ENCODE measurements at regions not wholly inside any gene's neighbourhood (a gene's known extent, or its start where the extent isn't known, plus 50 kb on each side); places are given as distances from the start of the nearest gene placed in this dataset.

DNA sequence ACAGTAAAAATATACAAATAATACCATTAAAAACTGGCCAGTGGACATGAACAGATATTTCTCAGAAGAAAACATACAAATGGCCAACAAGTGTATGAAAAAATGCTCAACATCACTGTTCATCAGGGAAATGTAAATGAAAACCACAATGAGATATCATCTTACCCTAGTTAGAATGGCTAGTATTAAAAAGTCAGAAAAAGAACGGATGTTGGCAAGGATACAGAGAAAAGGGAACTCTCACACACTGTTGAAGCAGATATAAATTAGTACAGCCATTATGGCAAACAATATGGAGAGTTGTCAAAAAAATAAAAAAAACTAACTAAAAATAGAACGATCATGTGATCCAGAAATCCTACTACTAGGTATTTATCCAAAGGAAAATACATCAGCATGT, 222.7 kb upstream of the NAALADL2 start:
- TF ChIP-seq, protein P1, sequence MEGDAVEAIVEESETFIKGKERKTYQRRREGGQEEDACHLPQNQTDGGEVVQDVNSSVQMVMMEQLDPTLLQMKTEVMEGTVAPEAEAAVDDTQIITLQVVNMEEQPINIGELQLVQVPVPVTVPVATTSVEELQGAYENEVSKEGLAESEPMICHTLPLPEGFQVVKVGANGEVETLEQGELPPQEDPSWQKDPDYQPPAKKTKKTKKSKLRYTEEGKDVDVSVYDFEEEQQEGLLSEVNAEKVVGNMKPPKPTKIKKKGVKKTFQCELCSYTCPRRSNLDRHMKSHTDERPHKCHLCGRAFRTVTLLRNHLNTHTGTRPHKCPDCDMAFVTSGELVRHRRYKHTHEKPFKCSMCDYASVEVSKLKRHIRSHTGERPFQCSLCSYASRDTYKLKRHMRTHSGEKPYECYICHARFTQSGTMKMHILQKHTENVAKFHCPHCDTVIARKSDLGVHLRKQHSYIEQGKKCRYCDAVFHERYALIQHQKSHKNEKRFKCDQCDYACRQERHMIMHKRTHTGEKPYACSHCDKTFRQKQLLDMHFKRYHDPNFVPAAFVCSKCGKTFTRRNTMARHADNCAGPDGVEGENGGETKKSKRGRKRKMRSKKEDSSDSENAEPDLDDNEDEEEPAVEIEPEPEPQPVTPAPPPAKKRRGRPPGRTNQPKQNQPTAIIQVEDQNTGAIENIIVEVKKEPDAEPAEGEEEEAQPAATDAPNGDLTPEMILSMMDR (conservative IDR thresholded peaks at IDR 0.05) = no peak
- no peak for TF ChIP-seq ZFX (IDR thresholded peaks at IDR 0.05)
